GM18951 (cell line): ENCODE measurements at regions not wholly inside any gene's neighbourhood (a gene's known extent, or its start where the extent isn't known, plus 50 kb on each side); places are given as distances from the start of the nearest gene placed in this dataset.

Experiments
- POLR2A ChIP-seq: IDR thresholded peaks from 4 replicates; pipeline ENCODE4 v1.6.1; 2011; ENCODE audit warnings: mild to moderate bottlenecking; ENCODE audit not compliant: insufficient read length, insufficient read depth; ENCODE audit errors: extremely low read depth
- in situ Hi-C: fragments of 300-500 bp; cut with MboI; formaldehyde crosslinking; loops from one replicate; pipeline ENCODE4 v1.12.0; 2022; ENCODE audit warnings: low sequenced_read_pairs, mixed read lengths, inconsistent platforms; ENCODE audit not compliant: unreplicated experiment

DNA sequence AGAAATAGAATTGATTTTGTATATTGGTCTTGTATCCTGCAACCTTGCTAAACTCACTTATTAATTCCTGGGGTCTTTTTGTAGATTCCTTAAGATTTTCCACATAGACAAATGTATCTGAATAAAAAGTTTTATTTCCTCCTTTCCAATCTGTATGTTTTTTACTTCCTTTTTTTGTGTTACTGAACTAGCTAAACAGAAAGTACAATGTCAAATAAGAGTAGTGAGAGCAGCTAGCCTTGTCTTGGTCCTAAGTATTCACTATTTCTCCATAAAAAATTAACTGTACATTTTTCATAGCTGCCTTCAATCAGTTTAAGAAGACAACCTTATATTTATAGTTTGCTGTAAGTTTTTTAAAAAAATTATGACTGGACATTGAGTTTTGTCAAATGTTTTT lies 74.9 kb downstream of the FASLG start:
- in situ Hi-C loops = loop anchor here (25.0 kb wide), 2 partner anchors 1053 to 2003 kb away; no protein-coding TSS in a partner anchor
- no peak for TF ChIP-seq POLR2A

DNA sequence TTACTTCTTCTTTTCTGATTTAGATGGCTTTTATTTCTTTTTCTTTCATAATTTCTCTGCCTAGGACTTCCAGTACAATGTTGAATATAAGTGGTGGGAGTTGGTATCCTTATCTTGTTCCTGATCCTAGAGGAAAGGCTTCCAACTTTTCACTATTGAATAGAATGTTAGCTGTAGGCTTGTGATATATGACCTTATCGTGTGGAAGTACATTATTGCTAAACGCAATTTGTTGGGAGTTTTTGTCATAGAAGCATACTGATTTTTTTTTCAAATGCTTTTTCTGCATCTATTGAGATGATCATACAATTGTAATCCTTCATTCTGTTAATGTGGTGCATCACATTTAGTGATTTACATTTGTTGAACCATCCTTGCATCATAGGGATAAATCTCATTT lies 79.5 kb downstream of the FASLG start:
- in situ Hi-C loops = loop anchor here (25.0 kb wide), 2 partner anchors 1049 to 1999 kb away; no protein-coding TSS in a partner anchor
- no peak for TF ChIP-seq POLR2A

DNA sequence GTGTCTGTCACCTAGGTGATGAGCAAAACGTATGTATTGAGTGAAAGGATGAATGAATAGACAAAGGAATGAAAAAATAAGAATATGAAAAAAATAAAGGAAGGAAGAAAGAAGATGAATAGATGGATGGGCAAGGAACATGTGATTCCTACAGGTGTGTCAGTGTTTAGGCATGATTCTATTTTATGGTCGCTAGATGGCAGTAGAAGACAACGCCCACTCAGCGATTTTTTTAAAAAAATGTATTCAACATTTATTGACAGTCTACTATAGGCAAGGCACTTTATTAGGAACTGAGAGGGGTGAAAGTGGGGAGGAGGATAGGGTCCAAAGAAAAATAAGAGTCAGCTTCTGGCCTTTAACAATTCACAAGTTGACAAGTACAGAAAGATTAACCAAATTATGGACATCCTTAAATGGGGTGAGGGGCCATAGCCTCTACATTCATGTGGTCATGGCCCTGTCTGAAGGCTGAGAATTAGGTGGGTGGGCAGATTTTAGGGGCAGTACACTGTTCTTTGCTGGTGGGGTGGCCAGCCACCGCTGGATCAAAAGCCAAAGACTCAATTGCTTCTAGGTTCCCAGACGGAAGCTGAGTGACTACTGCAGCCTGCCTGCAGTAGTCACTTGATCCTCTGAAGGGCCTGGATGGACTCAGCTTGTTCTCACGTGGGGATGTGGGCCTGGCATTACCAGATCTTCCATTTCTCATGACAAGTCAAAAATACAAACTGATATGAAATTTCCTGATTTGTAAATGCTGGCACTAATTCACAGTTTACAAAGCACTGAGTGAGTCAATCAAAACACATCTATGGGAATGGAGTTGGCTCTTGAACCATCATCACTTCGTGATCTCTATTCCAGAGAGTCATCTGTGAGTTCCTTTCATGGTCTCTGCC lies 83.9 kb downstream of the FASLG start:
- TF ChIP-seq POLR2A = no peak
- in situ Hi-C loops = loop anchor here (5.0 to 25.0 kb wide), 4 partner anchors 464 to 1994 kb away; partner anchors contain the start of gene TNFSF4

DNA sequence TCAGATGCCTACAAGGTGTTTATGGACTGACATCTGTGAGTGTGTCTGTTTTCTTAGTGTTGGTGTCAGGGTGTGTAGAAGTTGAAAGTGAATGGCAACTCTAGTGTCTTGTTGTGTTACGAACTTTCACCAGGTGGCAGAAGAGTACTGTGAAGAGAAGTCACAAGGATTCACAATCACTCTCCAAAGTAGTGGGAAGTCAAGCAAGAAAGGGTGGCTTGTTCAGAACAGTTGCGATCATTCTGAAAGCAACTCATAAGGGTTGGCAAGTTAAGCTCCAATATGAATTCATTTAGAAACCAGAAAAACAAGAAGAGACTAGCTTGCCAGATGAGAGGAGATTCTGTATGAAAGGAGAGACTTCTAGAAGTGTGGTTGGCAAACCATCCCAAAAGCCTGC lies 86.1 kb downstream of the FASLG start:
- no peak for TF ChIP-seq POLR2A
- in situ Hi-C loops = loop anchor here (10.0 to 25.0 kb wide), 3 partner anchors 690 to 1992 kb away; no protein-coding TSS in a partner anchor

DNA sequence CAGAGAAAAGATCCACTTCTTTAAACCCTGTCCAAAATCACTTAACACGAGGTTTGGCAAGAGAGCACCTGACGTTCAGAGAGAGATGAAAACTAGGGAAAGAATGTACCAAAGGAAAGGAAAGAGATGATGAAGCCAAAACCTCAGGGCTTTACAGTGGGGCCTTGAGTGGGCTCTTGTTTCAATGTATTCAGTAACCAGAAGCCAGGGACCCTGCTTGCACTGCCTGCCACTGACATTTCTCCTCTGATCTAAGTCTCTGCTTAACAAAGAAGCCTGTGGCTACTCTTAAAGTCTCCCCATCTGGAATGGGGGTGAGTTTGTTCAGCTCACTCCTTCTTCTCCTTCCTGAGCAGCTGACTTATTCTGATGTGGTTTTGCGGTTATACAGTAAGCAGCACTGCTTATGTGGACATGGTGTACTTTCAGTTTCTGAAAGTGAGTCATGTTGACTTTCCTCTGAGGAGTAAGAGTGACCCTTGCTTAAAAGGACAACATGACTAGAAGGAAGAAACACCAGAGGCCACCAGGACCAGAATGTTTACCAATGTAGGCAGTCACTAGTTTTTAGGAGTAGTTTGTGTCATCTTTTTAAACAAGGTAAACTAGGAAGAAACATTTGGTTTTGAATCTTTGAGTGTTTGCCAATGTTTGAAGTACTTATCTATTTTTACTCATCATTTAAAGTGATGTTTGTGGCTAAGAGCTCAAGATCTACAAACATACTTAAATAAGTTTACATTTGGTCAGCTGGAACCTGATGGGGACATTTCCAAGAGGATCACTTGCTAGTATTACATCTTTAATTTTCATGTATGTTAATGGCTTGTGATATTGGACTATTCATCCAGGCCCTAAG lies 87.4 kb downstream of the FASLG start:
- in situ Hi-C loops = loop anchor here (10.0 to 25.0 kb wide), 3 partner anchors 688 to 1991 kb away; no protein-coding TSS in a partner anchor
- TF ChIP-seq POLR2A = no peak

DNA sequence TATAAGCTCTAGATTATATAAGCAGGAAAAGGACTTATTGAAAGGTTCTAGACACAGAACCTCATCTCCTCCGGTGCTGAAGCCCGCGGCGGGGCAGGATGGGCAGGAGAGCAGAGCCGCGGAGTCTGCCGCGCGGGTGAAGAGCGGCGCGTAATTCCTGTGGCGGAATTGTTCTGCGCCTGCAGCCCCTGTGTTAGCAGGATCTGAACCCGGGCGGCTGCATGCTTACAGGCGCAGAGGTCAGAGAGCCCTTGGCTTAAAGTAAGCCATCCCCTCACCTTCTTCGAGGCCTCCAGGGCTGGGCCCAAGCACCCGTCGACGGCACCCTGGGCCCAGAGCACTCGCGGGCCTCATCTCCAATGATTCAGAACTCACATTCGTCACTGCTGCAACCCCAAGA lies 89.3 kb downstream of the FASLG start:
- in situ Hi-C loops = loop anchor here (10.0 to 25.0 kb wide), 3 partner anchors 687 to 1989 kb away; no protein-coding TSS in a partner anchor
- TF ChIP-seq POLR2A = no peak

DNA sequence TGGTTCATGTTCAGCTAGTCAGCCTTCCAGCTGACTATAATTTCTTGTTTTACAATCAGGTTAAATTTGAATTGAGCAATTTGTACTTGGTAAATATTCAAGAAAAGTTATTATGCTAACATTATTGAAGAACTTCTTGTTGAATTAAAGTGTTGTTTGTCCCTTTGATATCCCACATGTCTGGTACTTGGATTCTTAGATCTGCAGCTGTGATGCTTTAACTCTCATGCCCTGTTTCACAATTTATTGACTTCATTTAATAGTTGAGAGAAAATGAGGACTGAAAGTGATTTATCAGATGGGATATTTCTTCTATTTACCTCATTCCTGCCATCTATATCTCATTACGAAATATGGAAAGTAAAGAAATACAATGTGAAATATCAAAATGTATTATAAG lies 92.8 kb downstream of the FASLG start:
- in situ Hi-C loops = loop anchor here (10.0 kb wide), 1 partner anchor 73 kb away; no protein-coding TSS in a partner anchor
- TF ChIP-seq POLR2A = no peak

DNA sequence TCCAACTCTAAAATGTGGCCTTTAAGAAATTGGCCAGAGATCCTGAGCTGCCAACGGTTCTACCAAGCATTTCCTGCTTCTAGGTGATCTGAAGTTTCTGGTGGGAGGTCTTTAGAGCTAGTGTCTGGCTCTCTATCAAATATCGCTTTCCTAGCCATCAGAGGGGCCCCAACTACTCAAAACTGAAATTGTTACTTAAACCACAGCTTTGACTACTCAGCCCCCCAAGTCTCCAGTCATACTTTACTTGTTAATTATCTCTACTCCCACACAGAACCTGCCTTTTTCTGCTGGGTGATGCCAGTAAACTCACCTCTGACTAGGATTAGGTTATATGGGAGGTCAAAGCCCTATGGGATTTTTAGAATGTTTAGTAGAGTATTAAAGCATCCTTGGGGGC lies 95.1 kb downstream of the FASLG start:
- no peak for TF ChIP-seq POLR2A
- in situ Hi-C loops = loop anchor here (10.0 kb wide), 1 partner anchor 71 kb away; no protein-coding TSS in a partner anchor

DNA sequence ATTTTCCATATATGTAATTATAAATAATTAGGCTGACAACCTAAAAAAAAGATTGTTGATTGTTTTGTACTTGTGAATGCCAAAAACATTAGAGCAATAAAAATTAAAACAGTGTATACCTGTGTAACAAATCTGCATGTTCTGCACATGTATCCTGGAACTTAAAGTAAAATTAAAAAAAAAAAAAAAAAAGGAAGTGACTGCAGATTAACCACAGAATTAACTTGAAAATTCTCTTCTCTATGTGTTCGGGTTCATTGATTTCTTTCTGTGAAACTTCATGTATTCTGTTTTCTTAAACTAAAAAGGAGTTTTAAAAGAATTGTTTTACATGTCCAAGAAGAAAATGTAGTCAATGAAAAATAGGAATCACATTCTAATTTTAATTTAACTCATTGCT lies 95.7 kb downstream of the FASLG start:
- no peak for TF ChIP-seq POLR2A
- in situ Hi-C loops = loop anchor here (10.0 kb wide), 1 partner anchor 70 kb away; no protein-coding TSS in a partner anchor

DNA sequence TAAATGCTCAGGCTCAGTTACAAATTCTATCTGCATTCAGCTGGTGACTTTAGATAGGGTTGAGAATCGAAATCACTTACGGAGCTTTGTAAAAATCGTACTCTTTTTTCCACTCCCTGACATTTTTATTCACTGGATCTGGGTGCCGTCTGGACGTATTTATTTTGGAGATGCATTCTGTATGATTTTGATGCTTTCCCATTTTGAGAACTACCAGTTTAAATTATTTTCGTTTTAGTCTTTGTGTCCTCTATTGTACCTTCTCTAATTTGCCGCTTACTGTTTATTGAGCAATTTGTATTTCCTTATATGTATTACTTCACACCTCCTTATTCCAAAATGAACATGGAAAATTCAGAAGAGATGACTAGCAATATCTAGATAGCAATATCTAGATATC lies 96.2 kb downstream of the FASLG start:
- no peak for TF ChIP-seq POLR2A
- in situ Hi-C loops = loop anchor here (10.0 kb wide), 1 partner anchor 70 kb away; no protein-coding TSS in a partner anchor

DNA sequence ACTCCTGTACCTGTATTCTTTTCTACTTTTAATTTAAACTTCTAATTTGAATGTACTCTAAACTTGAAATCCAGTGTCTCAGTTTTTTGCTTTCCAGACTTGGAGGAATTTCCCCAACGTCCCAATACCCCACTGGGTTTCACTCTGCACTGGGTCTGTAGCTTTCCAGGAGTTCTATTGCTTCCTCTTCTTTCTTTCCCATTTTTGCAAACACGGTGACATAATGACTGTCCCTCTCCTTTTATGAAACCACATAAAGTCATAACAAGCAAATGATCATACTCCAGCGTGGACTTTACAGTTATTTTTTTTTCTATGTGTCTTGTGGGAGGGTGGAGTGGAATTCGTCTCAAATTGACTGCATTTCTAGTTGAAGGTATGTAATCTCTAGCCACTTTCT lies 97.1 kb downstream of the FASLG start:
- in situ Hi-C loops = loop anchor here (10.0 kb wide), 1 partner anchor 69 kb away; no protein-coding TSS in a partner anchor
- TF ChIP-seq POLR2A = no peak

DNA sequence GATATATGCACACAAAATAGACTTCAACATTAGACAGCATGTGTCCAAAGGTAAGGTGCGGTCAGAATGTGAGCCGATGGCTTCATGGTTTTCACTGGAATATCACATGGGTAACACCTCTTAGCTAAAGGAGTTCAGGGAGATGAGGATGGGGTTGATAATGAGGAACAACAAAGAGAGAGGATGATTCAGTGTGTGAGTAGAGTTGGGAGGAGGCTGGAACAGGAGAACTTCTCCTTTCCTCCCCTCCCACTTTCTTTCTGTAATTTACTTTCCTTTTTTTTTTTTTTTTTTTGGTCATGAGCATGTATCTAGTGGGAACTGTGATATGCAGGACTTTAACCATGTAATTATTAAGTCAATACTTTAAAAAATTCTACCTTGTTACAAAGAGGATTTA lies 99.4 kb downstream of the FASLG start:
- TF ChIP-seq POLR2A = no peak
- in situ Hi-C loops = loop anchor here (10.0 kb wide), 1 partner anchor 67 kb away; no protein-coding TSS in a partner anchor

DNA sequence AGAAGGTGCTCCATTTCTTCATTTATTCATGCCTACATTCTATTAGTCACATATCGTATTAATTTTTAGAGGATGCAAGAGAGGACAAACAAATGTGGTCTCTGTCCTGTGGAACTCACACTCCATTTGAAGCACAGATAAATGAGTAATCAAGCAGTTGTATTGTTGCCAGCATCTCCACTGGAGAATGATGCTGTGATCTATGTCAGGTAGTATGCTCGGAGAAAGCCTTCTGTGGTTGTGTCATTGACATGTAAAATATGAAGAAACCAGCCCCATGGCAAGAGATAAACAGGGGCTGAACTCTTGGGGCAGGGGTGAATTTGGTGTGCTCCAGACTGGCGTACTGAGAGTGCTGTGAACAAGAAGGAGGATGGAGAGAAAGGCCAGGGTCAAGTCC lies 101.2 kb downstream of the FASLG start:
- no peak for TF ChIP-seq POLR2A
- in situ Hi-C loops = no loop called here
